ENCODE measurements at regions not wholly inside any gene's neighbourhood (a gene's known extent, or its start where the extent isn't known, plus 50 kb on each side); places are given as distances from the start of the nearest gene placed in this dataset.

GRCh38 chr1:57711326-57711725, 287.5 kb upstream of the DAB1 start:
- Histone ChIP-seq H4K20me1 (ENCODE audit: insufficient read depth) (no peaks in the 10 kb centered on the region), H3K4me3 (replicated peaks in 1 of 2; ENCODE audit: low read depth in 1 of 2, low read length in 2 of 2) (no peak overlapping the region), H3K4me1 (ENCODE audit: control insufficient read depth in 1 of 2, insufficient read depth in 2 of 2, low read length in 2 of 2) (no peaks in the 10 kb centered on the region), H3K27ac (ENCODE audit: low read depth, low read length) (no peak overlapping the region), H3K36me3 (ENCODE audit: control insufficient read depth in 1 of 2, insufficient read depth in 2 of 2, low read length in 2 of 2) (no peaks in the 10 kb centered on the region), H3K27me3 (ENCODE audit: insufficient read depth, low read length) (no peaks in the 10 kb centered on the region), H2AFZ (ENCODE audit: low read depth, low read length, poor library complexity, severe bottlenecking) (no peak overlapping the region), H3K79me2 (ENCODE audit: insufficient read depth, low read length) (no peaks in the 10 kb centered on the region), H3K9me2 (ENCODE audit: insufficient read depth) (no peaks in the 10 kb centered on the region), H3K9ac (ENCODE audit: low read length) (no peak overlapping the region), H3K4me2 (ENCODE audit: low read length) (no peak overlapping the region), H3K9me3 (ENCODE audit: control insufficient read depth in 1 of 2, insufficient read depth in 1 of 2, low read depth in 1 of 2, low read length in 2 of 2) (peaks cover 0 to under 1% of the 10 kb centered on the region in 2 experiments; a peak in 1 of 4 replicates)
- intact Hi-C loops (cut with micrococcal nuclease), result no loop called here
- DNase-seq (ENCODE audit: low read depth, low spot score) (no peak), ATAC-seq (no peak)
- no TSS peak for BruUV-seq (replicated peaks)
- POLR2A ChIA-PET, result no interaction called here
- RAD21 ChIA-PET (ENCODE audit: low non-redundant PET in 1 of 2, low total read pairs in 2 of 2, uncharacterized antibody in 2 of 2, unreplicated experiment in 2 of 2), result no interaction called here
- CTCF ChIA-PET, result no interaction called here
- TF ChIP-seq ATF3 (IDR thresholded peaks at IDR 0.05) (no peak), REST (IDR thresholded peaks at IDR 0.05; ENCODE audit: low read depth) (no peak), TCF7L2 (IDR thresholded peaks at IDR 0.05; ENCODE audit: borderline replicate concordance, extremely low read depth, insufficient read depth, insufficient read length) (no peak), ZNF274 (IDR thresholded peaks at IDR 0.05; ENCODE audit: low read depth, low read length) (no peak), ELF1 (IDR thresholded peaks at IDR 0.05; ENCODE audit: borderline replicate concordance, low read depth) (no peak), POLR2AphosphoS5 (IDR thresholded peaks at IDR 0.05; ENCODE audit: low read depth, low read length) (no peak), EGR1 (IDR thresholded peaks at IDR 0.05; ENCODE audit: low read depth) (no peak), CEBPB (IDR thresholded peaks at IDR 0.05; ENCODE audit: low read depth) (no peak), YY1 (IDR thresholded peaks at IDR 0.05; ENCODE audit: extremely low read depth, insufficient replicate concordance, low read depth, low read length) (no peak), MAX (IDR thresholded peaks at IDR 0.05) (no peak), SP1 (IDR thresholded peaks at IDR 0.05; ENCODE audit: low read depth) (no peak), ZFX (IDR thresholded peaks at IDR 0.05) (no peak), SRF (IDR thresholded peaks at IDR 0.05; ENCODE audit: low read depth) (no peak), SIN3A (IDR thresholded peaks at IDR 0.05; ENCODE audit: low read depth) (no peak)
